Endothelial cell of umbilical vein (primary cell): ENCODE measurements at regions not wholly inside any gene's neighbourhood (a gene's known extent, or its start where the extent isn't known, plus 50 kb on each side); places are given as distances from the start of the nearest gene placed in this dataset.

ENCODE experiments used
- BruUV-seq: library from RNA; stranded (reverse); fragments of 400-500 nt; replicated peaks from 2 replicates; lab custom pipeline; 2021; lab: Mats Ljungman, UMichigan
- CTCF ChIA-PET: fragments of 300-600, 350-600 bp; sonication (Branson Sonifier 250); formaldehyde crosslinking; loops from one replicate; lab custom pipeline; 2021; ENCODE audit warnings: antibody characterized with exemption, inconsistent platforms; lab: Charles Lee
- POLR2A ChIA-PET: fragments of 300-600, 350-600 bp; sonication (Branson Sonifier 250); formaldehyde crosslinking; loops from one replicate; lab custom pipeline; 2021; ENCODE audit warnings: antibody characterized with exemption, inconsistent platforms; lab: Charles Lee
- DNase-seq: peaks from one replicate; pipeline ENCODE4 v3.0.0-alpha.2; 2011; ENCODE audit warnings: low read depth, low spot score
- FAIRE-seq: peaks from 2 replicates; lab custom pipeline; 2011; peaks lifted over from hg19 to GRCh38; lab: Jason Lieb, UNC
- H2AFZ ChIP-seq: 2 replicates; pipeline ENCODE4 v1.6.0; 2012; ENCODE audit warnings: low read depth, low read length, control low read depth, inconsistent platforms
- H3K27ac ChIP-seq: 2 replicates; pipeline ENCODE4 v1.5.1; 2011; ENCODE audit warnings: low read depth, mild to moderate bottlenecking, control low read depth, low read length, moderate library complexity; ENCODE audit not compliant: insufficient read depth
- H3K27me3 ChIP-seq, 2 experiments: 2 replicates each; pipeline versions ENCODE4 v1.6.0 to v1.6.1; 2011; ENCODE audit warnings: low read length in 2 of 2, mixed read lengths in 1 of 2; ENCODE audit not compliant: control insufficient read depth in 2 of 2, insufficient read depth in 2 of 2
- H3K36me3 ChIP-seq, 2 experiments: 2 replicates in 1 of 2; 3 replicates in 1 of 2; pipeline ENCODE4 v1.5.1; 2011; ENCODE audit warnings: low read length in 2 of 2, mild to moderate bottlenecking in 1 of 2, moderate library complexity in 1 of 2; ENCODE audit not compliant: control insufficient read depth in 2 of 2, insufficient read depth in 2 of 2; ENCODE audit errors: extremely low read depth in 1 of 2
- H3K4me1 ChIP-seq: 3 replicates; pipeline ENCODE4 v1.5.1; 2011; ENCODE audit warnings: mild to moderate bottlenecking, low read length; ENCODE audit not compliant: control insufficient read depth, insufficient read depth; ENCODE audit errors: extremely low read depth
- H3K4me2 ChIP-seq: 2 replicates; pipeline ENCODE4 v1.6.1; 2011; ENCODE audit warnings: low read length, control low read depth, mixed read lengths; ENCODE audit not compliant: insufficient read depth
- H3K4me3 ChIP-seq, 3 experiments: fragments of 200-600 bp in 1 of 3; sonication (generic), shearing (Covaris generic) in 1 of 3; replicated peaks in 1 of 3; 2 replicates each; pipeline ENCODE4 v1.5.1; 2011 to 2016; ENCODE audit warnings: control low read depth in 3 of 3, low read length in 3 of 3, mild to moderate bottlenecking in 2 of 3, inconsistent platforms in 1 of 3, low read depth in 1 of 3, moderate library complexity in 1 of 3; ENCODE audit not compliant: insufficient read depth in 1 of 3
- H3K79me2 ChIP-seq: 2 replicates; pipeline ENCODE4 v1.6.0; 2012; ENCODE audit warnings: low read length, inconsistent platforms; ENCODE audit not compliant: control insufficient read depth, insufficient read depth
- H3K9ac ChIP-seq: replicated peaks from 2 replicates; pipeline ENCODE3; 2011; ENCODE audit warnings: low read length, control low read depth; ENCODE audit not compliant: insufficient read depth; ENCODE audit errors: extremely low read depth
- H3K9me1 ChIP-seq: replicated peaks from 3 replicates; pipeline ENCODE4 v1.6.0; 2011; ENCODE audit warnings: mild to moderate bottlenecking, low read length; ENCODE audit not compliant: control insufficient read depth, insufficient read depth; ENCODE audit errors: extremely low read depth
- H3K9me3 ChIP-seq: replicated peaks from 2 replicates; pipeline ENCODE4 v1.5.1; 2012; ENCODE audit warnings: low read length, inconsistent platforms; ENCODE audit not compliant: control insufficient read depth, insufficient read depth
- H4K20me1 ChIP-seq: replicated peaks from 2 replicates; pipeline ENCODE3; 2011; ENCODE audit warnings: mild to moderate bottlenecking, low read length; ENCODE audit not compliant: control insufficient read depth, insufficient read depth; ENCODE audit errors: extremely low read depth
- CTCF ChIP-seq, 2 donors: IDR thresholded peaks; 1 replicate in 1 of 2; 2 replicates in 1 of 2; pipeline ENCODE4 v1.5.1; 2011; ENCODE audit warnings: low read length in 2 of 2, mild to moderate bottlenecking in 2 of 2, moderate library complexity in 2 of 2, control low read depth in 1 of 2, inconsistent platforms in 1 of 2, low read depth in 1 of 2; ENCODE audit not compliant: insufficient read depth in 1 of 2; ENCODE audit errors: extremely low read depth in 1 of 2
- GATA2 ChIP-seq: IDR thresholded peaks from 2 replicates; pipeline ENCODE4 v1.7.0; 2011; ENCODE audit warnings: low read depth, mild to moderate bottlenecking, moderate library complexity, mixed read lengths, low read length; ENCODE audit not compliant: insufficient read length, insufficient read depth
- JUN ChIP-seq: IDR thresholded peaks from 2 replicates; pipeline ENCODE4 v1.6.1; 2011; ENCODE audit warnings: borderline replicate concordance, low read depth; ENCODE audit not compliant: insufficient read length, insufficient read depth
- MAX ChIP-seq: IDR thresholded peaks from 2 replicates; pipeline ENCODE4 v1.6.1; 2011; ENCODE audit not compliant: insufficient read depth, insufficient read length
- MYC ChIP-seq: IDR thresholded peaks from one replicate; pipeline ENCODE4 v1.6.1; 2011; ENCODE audit warnings: mild to moderate bottlenecking, low read depth, low read length
- POLR2A ChIP-seq: IDR thresholded peaks from 2 replicates; pipeline ENCODE4 v1.6.1; 2012; ENCODE audit warnings: low read depth, mild to moderate bottlenecking, control low read depth, low read length
- dilution Hi-C: fragments of 300-500 bp; cut with MboI; formaldehyde crosslinking; loops from one replicate; pipeline ENCODE4 v1.15.0; 2019; ENCODE audit warnings: low sequenced_read_pairs; ENCODE audit not compliant: extremely low pct_ligation_motif_present
- intact Hi-C: fragments of 100-400 bp; cut with micrococcal nuclease; formaldehyde crosslinking; loops from one replicate; pipeline ENCODE4 v1.10.0; 2022

- no peaks in the 10 kb centered on the region for H3K36me3 ChIP-seq
- H3K27me3 ChIP-seq = no peaks in the 10 kb centered on the region
- H4K20me1 ChIP-seq = no peaks in the 10 kb centered on the region
- DNase-seq (no peak), FAIRE-seq (no peak)
- CTCF ChIA-PET = no interaction called here
- H3K4me2 ChIP-seq = no peak overlapping the region
- no peak overlapping the region for H3K9ac ChIP-seq
- no peak overlapping the region for H3K27ac ChIP-seq
- intact Hi-C loops = no loop called here
- H2AFZ ChIP-seq = no peak overlapping the region
- TF ChIP-seq CTCF (IDR thresholded peaks at IDR 0.05; ENCODE audit: extremely low read depth in 1 of 2, insufficient read depth in 1 of 2, low read depth in 1 of 2, low read length in 2 of 2) (no peak), JUN (no peak), MAX (no peak), POLR2A (no peak), GATA2 (no peak), MYC (no peak)
- BruUV-seq = no TSS peak
- dilution Hi-C loops = no loop called here
- POLR2A ChIA-PET = no interaction called here
- peaks cover 3% of the 10 kb centered on the region for H3K9me3 ChIP-seq
- H3K79me2 ChIP-seq = no peaks in the 10 kb centered on the region
- H3K4me3 ChIP-seq = no peak overlapping the region
- no peaks in the 10 kb centered on the region for H3K4me1 ChIP-seq
- H3K9me1 ChIP-seq = no peaks in the 10 kb centered on the region
These were observed 819.2 kb downstream of the CCSER2 start for GRCh38 chr10:85147346-85148250.
